T-cell (primary cell): ENCODE measurements at regions not wholly inside any gene's neighbourhood (a gene's known extent, or its start where the extent isn't known, plus 50 kb on each side); places are given as distances from the start of the nearest gene placed in this dataset.

Source experiments
- ATAC-seq, 4 experiments: fragments of 200-7000 bp in 3 of 4; fragments of 150-1000 bp in 1 of 4; cut with Tn5 transposase; replicated peaks in 1 of 4; 1 replicate in 3 of 4; 2 replicates in 1 of 4; pipeline ENCODE4 v1.10.0; 2021; ENCODE audit warnings: moderate library complexity in 3 of 4, mild to moderate bottlenecking in 2 of 4, moderate number of reproducible peaks in 1 of 4
- CTCF ChIA-PET, 2 donors: fragments of 300-600 bp; sonication (Branson Sonifier 250); formaldehyde crosslinking; loops; one replicate each; lab custom pipeline; 2022; ENCODE audit warnings: antibody characterized with exemption in 2 of 2; lab: Charles Lee
- POLR2A ChIA-PET, 2 donors: fragments of 300-600 bp; sonication (Branson Sonifier 250); formaldehyde crosslinking; loops; one replicate each; lab custom pipeline; 2022; ENCODE audit warnings: antibody characterized with exemption in 2 of 2; lab: Charles Lee
- DNase-seq, 35 experiments: peaks; one replicate each; pipeline versions ENCODE4 v3.0.0 to v3.0.0-alpha.2; 2013 to 2023
- H3K27ac ChIP-seq: one replicate; pipeline ENCODE4 v1.5.1; 2013; ENCODE audit warnings: low read length
- H3K27me3 ChIP-seq, 2 experiments: replicated peaks in 1 of 2; 1 replicate in 1 of 2; 2 replicates in 1 of 2; pipeline versions ENCODE4 v1.6.1 to v1.7.0; 2013; ENCODE audit warnings: low read length in 1 of 2, mixed read lengths in 1 of 2; ENCODE audit not compliant: control insufficient read depth in 2 of 2, insufficient read depth in 2 of 2; ENCODE audit errors: extremely low read depth in 1 of 2
- H3K36me3 ChIP-seq, 2 donors: 1 replicate in 1 of 2; 2 replicates in 1 of 2; pipeline versions ENCODE4 v1.6.1 to v1.7.0; 2013; ENCODE audit warnings: low read length in 1 of 2; ENCODE audit not compliant: control insufficient read depth in 2 of 2, insufficient read depth in 1 of 2; ENCODE audit errors: extremely low read depth in 1 of 2
- H3K4me1 ChIP-seq, 2 experiments: 1 replicate in 1 of 2; 2 replicates in 1 of 2; pipeline versions ENCODE4 v1.6.1 to v1.7.0; 2013; ENCODE audit warnings: low read length in 2 of 2, mixed read lengths in 1 of 2; ENCODE audit not compliant: insufficient read depth in 2 of 2, control insufficient read depth in 1 of 2; ENCODE audit errors: extremely low read depth in 1 of 2
- H3K4me3 ChIP-seq, 2 donors: 1 replicate in 1 of 2; 2 replicates in 1 of 2; pipeline versions ENCODE4 v1.5.1 to v1.7.0; 2013; ENCODE audit warnings: mild to moderate bottlenecking in 2 of 2, low read length in 1 of 2, moderate library complexity in 1 of 2; ENCODE audit not compliant: control insufficient read depth in 1 of 2; ENCODE audit errors: extremely low read depth in 1 of 2
- H3K9me3 ChIP-seq: 2 replicates; pipeline ENCODE4 v1.7.0; 2013
- H3K27ac Mint-ChIP-seq, 2 donors: one replicate each; pipeline ENCODE4 v1.8.0; 2020 to 2021; ENCODE audit warnings: mild to moderate bottlenecking in 2 of 2, mixed read lengths in 2 of 2
- H3K27me3 Mint-ChIP-seq, 2 donors: one replicate each; pipeline ENCODE4 v1.8.0; 2021 to 2022; ENCODE audit warnings: mixed read lengths in 2 of 2
- H3K36me3 Mint-ChIP-seq: one replicate; pipeline ENCODE4 v1.8.0; 2021; ENCODE audit warnings: mixed read lengths
- H3K4me1 Mint-ChIP-seq, 3 donors: one replicate each; pipeline ENCODE4 v1.8.0; 2020 to 2022; ENCODE audit warnings: mixed read lengths in 3 of 3, mild to moderate bottlenecking in 1 of 3
- H3K4me3 Mint-ChIP-seq, 3 donors: one replicate each; pipeline ENCODE4 v1.8.0; 2020 to 2022; ENCODE audit warnings: mild to moderate bottlenecking in 3 of 3, mixed read lengths in 3 of 3, moderate library complexity in 3 of 3
- H3K9me3 Mint-ChIP-seq, 3 donors: one replicate each; pipeline ENCODE4 v1.8.0; 2020 to 2022; ENCODE audit warnings: mixed read lengths in 3 of 3
- WGBS: methylation state at CpG from one replicate; pipeline ENCODE4 v1.1.5; 2013; ENCODE audit warnings: missing lambda C conversion rate; ENCODE audit not compliant: insufficient coverage; 5-methylcytosine and 5-hydroxymethylcytosine counted together

DNA sequence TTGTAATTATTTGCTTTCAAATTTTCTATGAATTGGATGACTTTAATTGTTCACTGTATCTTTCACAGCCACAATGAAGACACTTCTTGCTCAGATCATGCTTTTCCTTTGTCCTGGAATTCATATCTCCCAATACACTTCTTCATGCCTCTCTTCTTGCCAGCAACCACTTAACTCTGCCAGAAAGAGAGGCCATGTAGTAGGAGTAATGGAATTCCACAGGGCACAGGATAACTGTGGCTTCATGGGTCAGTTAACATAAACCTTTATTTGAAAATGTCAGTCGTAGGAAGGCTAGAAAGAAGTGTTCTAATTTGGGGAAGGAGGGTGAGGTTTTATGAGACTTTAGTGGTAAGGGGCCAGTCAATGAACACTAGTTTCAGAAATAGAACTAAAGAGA is 190.3 kb downstream of the TMEM167A start:
- H3K27ac ChIP-seq: no peak overlapping the region
- Mint-ChIP-seq H3K4me3 (no peak overlapping the region), H3K9me3 (no peaks in the 10 kb centered on the region), H3K27me3 (peaks cover 4 to 5% of the 10 kb centered on the region in 2 donors), H3K4me1 (no peaks in the 10 kb centered on the region), H3K36me3 (no peaks in the 10 kb centered on the region), H3K27ac (no peak overlapping the region)
- ChIA-PET CTCF (no interaction called here), POLR2A (no interaction called here)
- ATAC-seq (no peak), DNase-seq (no peak)
- WGBS: 56% methylated on average over 1 of the region's 1 CpG
- H3K9me3 ChIP-seq: no peaks in the 10 kb centered on the region
- H3K27me3 ChIP-seq: no peaks in the 10 kb centered on the region
- H3K36me3 ChIP-seq: no peaks in the 10 kb centered on the region
- no peaks in the 10 kb centered on the region for H3K4me1 ChIP-seq
- H3K4me3 ChIP-seq: no peak overlapping the region

DNA sequence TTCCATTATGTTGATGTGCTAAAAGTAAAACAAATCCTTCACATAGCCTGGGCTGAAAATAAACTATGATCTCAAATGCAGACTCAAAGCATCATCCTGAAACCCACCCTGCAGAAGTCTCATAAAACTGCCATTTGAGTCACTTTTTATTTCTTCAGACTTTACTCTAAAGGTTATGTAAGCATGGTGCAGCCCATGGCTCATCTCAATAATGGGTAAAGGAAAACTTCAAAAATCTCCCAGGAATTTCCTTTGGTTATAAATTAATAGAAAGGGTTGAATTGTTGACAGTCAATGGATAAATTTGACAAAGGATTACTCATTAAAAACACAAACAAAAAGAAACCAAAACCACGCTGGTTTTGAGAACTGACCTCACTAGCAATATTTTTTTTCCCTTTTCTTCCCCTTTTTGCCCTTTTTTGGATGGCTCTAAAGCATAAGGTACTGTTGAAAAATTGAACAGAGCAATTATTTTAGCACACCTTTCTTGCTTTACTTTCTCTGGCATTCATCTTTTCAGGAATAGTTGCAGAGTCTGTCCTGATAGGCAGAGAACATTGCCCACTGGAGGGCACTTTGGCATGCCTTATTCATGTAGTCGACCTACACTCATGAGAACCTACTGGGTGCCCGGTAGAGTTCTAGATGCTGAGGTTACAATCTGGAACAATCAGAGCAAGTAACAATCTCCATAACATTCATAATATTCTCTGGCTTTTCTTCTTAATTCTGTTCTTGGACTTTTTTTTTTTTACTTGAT is 191.4 kb downstream of the TMEM167A start:
- CTCF ChIA-PET: no interaction called here
- no peak for DNase-seq

DNA sequence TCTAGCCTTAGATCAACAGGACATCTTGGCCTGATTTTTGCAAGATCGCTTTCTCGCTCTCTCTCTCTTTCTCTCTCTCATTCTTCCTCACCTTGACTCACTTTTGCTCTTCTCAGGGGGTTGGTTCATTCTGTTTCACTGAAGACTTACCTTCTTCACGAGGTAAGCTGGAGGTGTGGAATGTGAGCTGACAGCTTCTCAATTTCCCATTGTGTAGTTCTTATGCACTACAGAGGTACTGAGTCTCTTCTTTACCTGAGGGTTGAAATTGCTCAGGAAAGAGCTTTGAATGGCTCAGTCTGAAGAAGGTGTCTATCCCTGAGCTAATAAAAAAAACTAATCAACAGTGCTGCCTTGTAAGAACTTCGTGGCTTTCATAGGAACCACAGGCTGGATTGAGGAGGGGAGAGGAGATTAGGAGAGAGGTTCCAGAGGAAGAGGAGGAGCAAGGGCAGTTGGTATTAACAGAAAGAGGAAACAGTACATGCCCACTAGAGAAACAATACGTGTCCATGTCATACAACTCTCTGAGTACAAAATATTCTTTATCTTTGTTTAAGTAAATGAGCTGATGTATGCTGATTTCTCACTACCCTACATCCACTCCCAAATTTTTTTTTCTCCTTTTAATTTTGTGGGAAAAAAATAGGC is 192.2 kb downstream of the TMEM167A start:
- Mint-ChIP-seq H3K4me3 (no peak overlapping the region), H3K27ac (no peak overlapping the region)

More for the DNA sequence above, 191.4 kb downstream of the TMEM167A start:
- ATAC-seq: no peak
- H3K4me1 Mint-ChIP-seq: no peaks in the 10 kb centered on the region
- no peak overlapping the region for H3K27ac Mint-ChIP-seq
- H3K27me3 ChIP-seq: no peaks in the 10 kb centered on the region
- H3K9me3 ChIP-seq: no peaks in the 10 kb centered on the region
- WGBS: 50% methylated on average over 1 of the region's 3 CpGs
- no peak overlapping the region for H3K4me3 Mint-ChIP-seq
- peaks cover 5 to 6% of the 10 kb centered on the region in 2 donors for H3K27me3 Mint-ChIP-seq
- no peaks in the 10 kb centered on the region for H3K4me1 ChIP-seq
- no peaks in the 10 kb centered on the region for H3K36me3 Mint-ChIP-seq
- H3K36me3 ChIP-seq: no peaks in the 10 kb centered on the region
- POLR2A ChIA-PET: no interaction called here
- H3K27ac ChIP-seq: no peak overlapping the region
- H3K9me3 Mint-ChIP-seq: no peaks in the 10 kb centered on the region
- H3K4me3 ChIP-seq: no peak overlapping the region

DNA sequence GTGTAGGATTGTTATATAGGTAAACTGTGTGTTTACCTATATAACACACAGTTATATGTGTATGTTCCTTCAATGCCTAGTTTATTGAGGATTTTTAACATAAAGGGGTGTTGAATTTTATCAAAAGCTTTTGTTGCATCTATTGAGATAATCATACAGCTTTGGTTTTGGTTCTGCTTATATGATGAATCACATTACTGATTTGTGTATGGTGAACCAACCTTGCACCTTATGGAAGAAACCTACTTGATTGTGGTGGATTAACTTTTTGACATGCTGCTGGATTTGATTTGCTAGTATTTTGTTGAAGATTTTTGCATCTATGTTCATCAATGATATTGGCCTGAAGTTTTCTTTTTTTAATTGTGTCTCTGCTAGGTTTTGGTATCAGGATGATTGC is 194.9 kb downstream of the TMEM167A start:
- Histone ChIP-seq H3K27ac (no peak overlapping the region), H3K4me3 (no peak overlapping the region), H3K9me3 (no peaks in the 10 kb centered on the region), H3K36me3 (no peaks in the 10 kb centered on the region), H3K27me3 (no peaks in the 10 kb centered on the region), H3K4me1 (no peaks in the 10 kb centered on the region)
- no peak overlapping the region for H3K27ac Mint-ChIP-seq
- no peaks in the 10 kb centered on the region for H3K4me1 Mint-ChIP-seq
- H3K4me3 Mint-ChIP-seq: no peak overlapping the region
- no peaks in the 10 kb centered on the region for H3K36me3 Mint-ChIP-seq
- POLR2A ChIA-PET: interaction anchor here in 1 of 2 donors (0.9 kb wide), 1 partner anchor 535 kb away, joined by 4 read pairs; no protein-coding TSS in a partner anchor
- ATAC-seq (no peak), DNase-seq (no peak)
- CTCF ChIA-PET: interaction anchor here in 1 of 2 donors (0.7 kb wide), 1 partner anchor 241 kb away, joined by 3 read pairs; no protein-coding TSS in a partner anchor
- H3K9me3 Mint-ChIP-seq: peaks cover 7 to 32% (median 19%) of the 10 kb centered on the region in 3 donors
- peaks cover 5 to 12% of the 10 kb centered on the region in 2 donors for H3K27me3 Mint-ChIP-seq

More for the DNA sequence above, 192.2 kb downstream of the TMEM167A start:
- no peak for DNase-seq
- ChIA-PET CTCF (no interaction called here), POLR2A (no interaction called here)
- Mint-ChIP-seq H3K4me1 (no peaks in the 10 kb centered on the region), H3K27me3 (peaks cover 5 to 6% of the 10 kb centered on the region in 2 donors), H3K9me3 (peaks cover 3 to 7% (median 3%) of the 10 kb centered on the region in 3 donors), H3K36me3 (no peaks in the 10 kb centered on the region)
- Histone ChIP-seq H3K27ac (no peak overlapping the region), H3K9me3 (no peaks in the 10 kb centered on the region), H3K27me3 (no peaks in the 10 kb centered on the region), H3K36me3 (no peaks in the 10 kb centered on the region), H3K4me1 (no peaks in the 10 kb centered on the region), H3K4me3 (no peak overlapping the region)
- 92% methylated on average over 2 of the region's 5 CpGs for WGBS
- ATAC-seq: no peak

DNA sequence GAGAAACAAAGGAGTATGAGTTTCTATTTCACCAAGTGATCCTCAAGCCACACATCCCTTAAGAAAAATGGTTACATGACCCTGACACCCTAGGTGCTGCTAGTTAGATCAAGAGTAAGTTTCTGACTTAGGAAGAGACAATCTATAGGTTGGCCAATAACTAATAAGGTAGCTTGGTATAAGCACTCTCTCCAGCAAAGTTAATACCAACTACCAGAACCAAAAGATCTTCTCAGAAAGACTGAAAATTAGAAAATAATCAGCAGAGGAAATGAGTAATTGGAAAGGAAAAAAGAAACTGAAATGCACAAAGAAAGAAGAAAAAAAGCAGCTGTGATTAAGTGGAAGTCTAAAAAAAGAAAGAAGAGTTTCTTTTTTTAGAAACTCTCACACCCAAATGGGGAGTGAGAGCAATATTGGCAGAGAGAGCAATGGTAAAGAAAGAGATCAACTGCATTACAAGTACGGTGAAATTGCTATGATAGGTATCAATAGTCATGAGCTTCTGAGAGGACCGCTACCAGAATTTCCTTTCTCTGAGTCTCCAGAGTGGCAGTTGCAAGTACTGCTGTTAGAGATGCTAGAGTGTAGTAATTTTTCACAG is 195.5 kb downstream of the TMEM167A start:
- Mint-ChIP-seq H3K9me3 (peaks cover 7 to 32% (median 19%) of the 10 kb centered on the region in 3 donors), H3K36me3 (no peaks in the 10 kb centered on the region), H3K27me3 (peaks cover 5 to 13% of the 10 kb centered on the region in 2 donors), H3K4me1 (no peaks in the 10 kb centered on the region), H3K4me3 (no peak overlapping the region), H3K27ac (no peak overlapping the region)
- Histone ChIP-seq H3K36me3 (no peaks in the 10 kb centered on the region), H3K4me1 (no peaks in the 10 kb centered on the region), H3K4me3 (no peak overlapping the region), H3K27ac (no peak overlapping the region), H3K27me3 (no peaks in the 10 kb centered on the region), H3K9me3 (no peaks in the 10 kb centered on the region)
- ChIA-PET CTCF (interaction anchor here in 1 of 2 donors (0.7 kb wide), 1 partner anchor 241 kb away, joined by 3 read pairs; no protein-coding TSS in a partner anchor), POLR2A (no interaction called here)
- no peak for DNase-seq
- 17% methylated on average over 1 of the region's 2 CpGs for WGBS
- ATAC-seq: no peak

DNA sequence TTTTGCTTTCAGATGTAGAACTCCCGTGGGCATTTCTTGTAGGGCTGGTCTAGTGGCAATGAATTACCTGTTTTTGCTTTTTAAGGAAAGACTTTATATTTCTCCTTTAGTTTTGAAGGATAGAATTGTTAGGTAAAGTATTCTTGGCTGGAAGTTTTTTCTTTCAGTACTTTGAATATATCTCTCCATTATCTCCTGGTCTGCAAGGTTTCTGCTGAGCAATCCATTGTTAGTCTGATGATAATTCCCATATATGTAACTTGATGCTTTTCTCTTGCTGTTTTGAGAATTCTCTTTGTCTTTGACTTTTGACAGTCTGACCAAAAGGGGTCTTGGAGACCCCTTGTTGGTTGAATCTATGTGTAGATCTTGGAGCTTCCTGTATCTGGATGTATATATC is 198.1 kb downstream of the TMEM167A start:
- H3K27me3 Mint-ChIP-seq: peaks cover 0 to 8% of the 10 kb centered on the region in 2 donors
- H3K4me3 Mint-ChIP-seq: no peak overlapping the region
- H3K4me1 ChIP-seq: no peaks in the 10 kb centered on the region

More for the DNA sequence above, 198.1 kb downstream of the TMEM167A start:
- H3K27me3 ChIP-seq: no peaks in the 10 kb centered on the region
- H3K4me3 ChIP-seq: no peak overlapping the region
- WGBS: no CpG with 5 or more reads among the region's 1 CpG
- Mint-ChIP-seq H3K27ac (no peak overlapping the region), H3K4me1 (no peaks in the 10 kb centered on the region), H3K36me3 (no peaks in the 10 kb centered on the region), H3K9me3 (peaks cover 7 to 32% (median 22%) of the 10 kb centered on the region in 3 donors)
- CTCF ChIA-PET: no interaction called here
- ATAC-seq (no peak), DNase-seq (no peak)
- H3K27ac ChIP-seq: no peak overlapping the region
- H3K36me3 ChIP-seq: no peaks in the 10 kb centered on the region
- POLR2A ChIA-PET: no interaction called here
- no peaks in the 10 kb centered on the region for H3K9me3 ChIP-seq
